DOHH2 (cell line): ENCODE measurements at regions not wholly inside any gene's neighbourhood (a gene's known extent, or its start where the extent isn't known, plus 50 kb on each side); places are given as distances from the start of the nearest gene placed in this dataset.

ENCODE experiments used
- H3F3A ChIP-seq: fragments of 200-600 bp; sonication (generic), shearing (Covaris generic); 2 replicates; pipeline ENCODE4 v1.6.0; 2016; ENCODE audit warnings: antibody characterized with exemption, mild to moderate bottlenecking; ENCODE audit not compliant: control insufficient read depth, insufficient read depth
- H3K27ac ChIP-seq: fragments of 200-600 bp; sonication (generic); 2 replicates; pipeline ENCODE4 v1.5.1; 2014; ENCODE audit warnings: low read depth, mild to moderate bottlenecking, low read length, moderate library complexity
- H3K27me3 ChIP-seq: fragments of 200-600 bp; sonication (generic); 2 replicates; pipeline ENCODE4 v1.6.1; 2014; ENCODE audit warnings: mild to moderate bottlenecking, low read length, mixed read lengths; ENCODE audit not compliant: control insufficient read depth
- H3K36me3 ChIP-seq: fragments of 200-600 bp; sonication (generic); 2 replicates; pipeline ENCODE4 v1.6.1; 2014; ENCODE audit warnings: mild to moderate bottlenecking, low read length, moderate library complexity, mixed read lengths; ENCODE audit not compliant: control insufficient read depth
- H3K4me1 ChIP-seq: fragments of 200-600 bp; sonication (generic); 2 replicates; pipeline ENCODE4 v1.6.1; 2014; ENCODE audit warnings: mild to moderate bottlenecking, low read length, mixed read lengths; ENCODE audit not compliant: control insufficient read depth
- H3K4me2 ChIP-seq: fragments of 200-600 bp; sonication (generic); 2 replicates; pipeline ENCODE4 v1.6.0; 2014; ENCODE audit warnings: mild to moderate bottlenecking, low read length, moderate library complexity
- H3K4me3 ChIP-seq: fragments of 200-600 bp; sonication (generic); 2 replicates; pipeline ENCODE4 v1.5.1; 2014; ENCODE audit warnings: mild to moderate bottlenecking, low read length, mixed read lengths
- H3K79me2 ChIP-seq: fragments of 200-600 bp; sonication (generic); 2 replicates; pipeline ENCODE4 v1.6.1; 2014; ENCODE audit warnings: mild to moderate bottlenecking, low read length, mixed read lengths; ENCODE audit not compliant: control insufficient read depth
- H3K9me2 ChIP-seq: fragments of 200-600 bp; sonication (generic); replicated peaks from 2 replicates; pipeline ENCODE4 v1.6.1; 2014; ENCODE audit warnings: mild to moderate bottlenecking, low read length, mixed read lengths; ENCODE audit not compliant: control insufficient read depth
- H3K9me3 ChIP-seq: fragments of 200-600 bp; sonication (generic); 2 replicates; pipeline ENCODE4 v1.6.1; 2014; ENCODE audit warnings: antibody characterized with exemption, low read length, mixed read lengths; ENCODE audit not compliant: control insufficient read depth, insufficient read depth
- H4K20me1 ChIP-seq: fragments of 200-600 bp; sonication (generic); 2 replicates; pipeline ENCODE4 v1.6.0; 2014; ENCODE audit warnings: low read depth, mild to moderate bottlenecking, antibody characterized with exemption, low read length, moderate library complexity; ENCODE audit not compliant: control insufficient read depth, insufficient read depth
- EZH2phosphoT487 ChIP-seq: fragments of 200-600 bp; sonication (generic); IDR thresholded peaks from 2 replicates; pipeline ENCODE4 v1.6.1; 2017; ENCODE audit warnings: borderline replicate concordance, mild to moderate bottlenecking, antibody characterized with exemption, low read length, moderate library complexity, mixed read lengths
- TF ChIP-seq, protein P1 (sequence below): fragments of 200-600 bp; sonication (generic); IDR thresholded peaks from one replicate; pipeline ENCODE4 v1.5.1; 2014; ENCODE audit warnings: antibody characterized with exemption, mild to moderate bottlenecking, low read depth, low read length; ENCODE audit not compliant: poor library complexity, severe bottlenecking

DNA sequence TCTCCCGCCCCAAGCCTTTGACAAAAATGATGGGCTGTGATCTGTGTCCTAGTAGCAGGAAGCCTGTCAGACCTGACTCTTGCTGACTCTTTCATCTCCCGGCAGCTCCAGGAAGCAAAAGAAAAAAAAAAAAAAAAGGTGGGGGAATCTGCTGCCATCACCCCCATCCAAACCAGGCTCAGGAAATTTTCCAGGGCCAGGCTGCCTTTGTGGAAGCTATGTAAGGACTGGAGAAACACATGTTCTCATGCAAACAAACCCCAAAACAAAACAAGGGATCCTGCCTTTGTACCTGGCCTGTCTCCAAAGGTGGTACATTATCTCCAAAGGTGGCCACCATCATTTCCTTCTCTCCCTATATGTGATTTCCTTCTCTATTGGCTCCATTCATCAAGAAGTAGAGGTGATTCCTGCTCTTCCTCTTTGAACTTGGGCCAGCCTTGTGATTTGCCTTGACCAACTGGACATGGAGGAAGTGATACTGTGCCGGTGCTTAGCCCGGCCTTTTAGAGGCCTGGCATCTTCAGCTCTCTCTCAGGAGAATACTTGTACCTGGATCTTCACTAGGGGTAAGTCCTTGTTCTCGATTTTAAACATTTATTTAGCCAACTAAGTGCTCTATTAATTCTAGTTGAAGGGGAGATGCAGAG, 192.2 kb upstream of the SVIL start:
- Histone ChIP-seq H3K9me3 (peaks cover 4% of the 10 kb centered on the region; the same call in 1 of the 2 replicates), H3K27ac (no peak overlapping the region), H3K9me2 (no peaks in the 10 kb centered on the region), H3K36me3 (no peaks in the 10 kb centered on the region), H3K4me2 (no peak overlapping the region), H4K20me1 (no peaks in the 10 kb centered on the region), H3K4me3 (no peak overlapping the region), H3F3A (no peaks in the 10 kb centered on the region), H3K4me1 (no peaks in the 10 kb centered on the region), H3K27me3 (no peaks in the 10 kb centered on the region), H3K79me2 (no peaks in the 10 kb centered on the region)
- TF ChIP-seq EZH2phosphoT487, result no peak
- TF ChIP-seq, protein P1, sequence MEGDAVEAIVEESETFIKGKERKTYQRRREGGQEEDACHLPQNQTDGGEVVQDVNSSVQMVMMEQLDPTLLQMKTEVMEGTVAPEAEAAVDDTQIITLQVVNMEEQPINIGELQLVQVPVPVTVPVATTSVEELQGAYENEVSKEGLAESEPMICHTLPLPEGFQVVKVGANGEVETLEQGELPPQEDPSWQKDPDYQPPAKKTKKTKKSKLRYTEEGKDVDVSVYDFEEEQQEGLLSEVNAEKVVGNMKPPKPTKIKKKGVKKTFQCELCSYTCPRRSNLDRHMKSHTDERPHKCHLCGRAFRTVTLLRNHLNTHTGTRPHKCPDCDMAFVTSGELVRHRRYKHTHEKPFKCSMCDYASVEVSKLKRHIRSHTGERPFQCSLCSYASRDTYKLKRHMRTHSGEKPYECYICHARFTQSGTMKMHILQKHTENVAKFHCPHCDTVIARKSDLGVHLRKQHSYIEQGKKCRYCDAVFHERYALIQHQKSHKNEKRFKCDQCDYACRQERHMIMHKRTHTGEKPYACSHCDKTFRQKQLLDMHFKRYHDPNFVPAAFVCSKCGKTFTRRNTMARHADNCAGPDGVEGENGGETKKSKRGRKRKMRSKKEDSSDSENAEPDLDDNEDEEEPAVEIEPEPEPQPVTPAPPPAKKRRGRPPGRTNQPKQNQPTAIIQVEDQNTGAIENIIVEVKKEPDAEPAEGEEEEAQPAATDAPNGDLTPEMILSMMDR, result no peak

DNA sequence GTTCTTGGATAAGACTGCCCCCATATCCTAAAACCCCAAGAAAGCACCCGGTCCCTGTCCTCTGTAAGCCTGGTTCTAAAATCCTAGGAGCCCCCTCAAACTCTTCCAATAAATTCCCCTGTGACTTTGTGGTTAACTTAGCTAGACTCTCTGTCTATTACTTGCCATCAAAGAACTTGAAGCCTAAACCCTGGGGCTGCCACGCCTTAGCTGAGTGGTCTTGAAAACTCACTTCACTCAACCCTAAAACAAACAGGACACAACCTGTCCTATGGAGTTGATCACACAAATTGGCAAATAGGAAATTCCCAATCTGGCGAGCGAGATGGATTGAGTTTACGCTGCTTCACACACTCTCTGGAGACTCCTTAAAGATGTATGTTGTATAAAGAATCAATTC, 191.4 kb upstream of the SVIL start:
- H3K4me3 ChIP-seq, result no peak overlapping the region
- H3K4me1 ChIP-seq, result no peaks in the 10 kb centered on the region
- no peak overlapping the region for H3K27ac ChIP-seq
- peaks cover 4% of the 10 kb centered on the region; the same call in 1 of the 2 replicates for H3K9me3 ChIP-seq
- H3K27me3 ChIP-seq, result no peaks in the 10 kb centered on the region
- no peak overlapping the region for H3K4me2 ChIP-seq
- no peaks in the 10 kb centered on the region for H3K79me2 ChIP-seq
- no peaks in the 10 kb centered on the region for H4K20me1 ChIP-seq
- no peaks in the 10 kb centered on the region for H3F3A ChIP-seq
- H3K36me3 ChIP-seq, result no peaks in the 10 kb centered on the region
- TF ChIP-seq, protein P1, result no peak
- no peak for TF ChIP-seq EZH2phosphoT487
- H3K9me2 ChIP-seq, result no peaks in the 10 kb centered on the region

DNA sequence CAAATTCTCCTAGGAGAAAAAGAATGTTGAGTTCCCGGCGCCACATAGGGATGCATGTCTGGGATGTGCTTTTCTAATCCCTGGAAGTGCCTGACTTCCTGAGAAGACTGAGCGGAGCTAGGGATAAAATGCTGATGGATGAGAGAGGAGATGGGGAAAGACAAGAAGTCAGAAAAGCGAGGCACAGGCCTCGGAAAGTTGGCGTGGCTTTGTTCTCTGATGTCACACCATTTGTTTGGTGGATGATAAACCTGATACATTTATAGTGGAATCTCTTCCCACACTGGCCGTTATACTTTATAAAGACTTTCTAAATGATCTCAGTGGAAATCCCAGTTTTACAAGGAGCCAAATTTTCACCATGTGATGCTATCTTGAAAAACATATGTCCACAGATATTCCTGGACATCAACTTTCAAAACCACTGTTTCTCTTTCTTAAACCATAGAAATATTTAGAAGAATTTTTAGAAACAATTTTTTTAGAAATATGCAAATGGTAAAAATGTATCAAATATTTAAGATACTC, 188.8 kb upstream of the SVIL start:
- Histone ChIP-seq H3K9me2 (no peaks in the 10 kb centered on the region), H3K27ac (no peak overlapping the region), H3K4me1 (no peaks in the 10 kb centered on the region), H3K27me3 (no peaks in the 10 kb centered on the region), H3K4me2 (no peak overlapping the region), H3K9me3 (no peaks in the 10 kb centered on the region), H3K36me3 (no peaks in the 10 kb centered on the region), H3K4me3 (no peak overlapping the region), H3K79me2 (no peaks in the 10 kb centered on the region), H3F3A (no peaks in the 10 kb centered on the region), H4K20me1 (no peaks in the 10 kb centered on the region)
- TF ChIP-seq EZH2phosphoT487, result no peak
- TF ChIP-seq, protein P1, result no peak
